ENCODE measurements at regions not wholly inside any gene's neighbourhood (a gene's known extent, or its start where the extent isn't known, plus 50 kb on each side); places are given as distances from the start of the nearest gene placed in this dataset.
"Not testable (repeated sequence)": the region's sequence is repeated elsewhere in the genome, so short reads cannot be mapped to it uniquely, and the experiment has no call there.

GRCh38 chr13:44024167-44024845, 144.6 kb downstream of the LACC1 start:
- no peak for DNase-seq

GRCh38 chr13:44024846-44025195, 145.1 kb downstream of the LACC1 start:
- DNase-seq, result no peak

- no peak for DNase-seq
Measured at GRCh38 chr13:44026194-44026593, 146.5 kb downstream of the LACC1 start.

- no peak for DNase-seq
Measured at GRCh38 chr13:44028734-44029133, 149.0 kb downstream of the LACC1 start.

DNA sequence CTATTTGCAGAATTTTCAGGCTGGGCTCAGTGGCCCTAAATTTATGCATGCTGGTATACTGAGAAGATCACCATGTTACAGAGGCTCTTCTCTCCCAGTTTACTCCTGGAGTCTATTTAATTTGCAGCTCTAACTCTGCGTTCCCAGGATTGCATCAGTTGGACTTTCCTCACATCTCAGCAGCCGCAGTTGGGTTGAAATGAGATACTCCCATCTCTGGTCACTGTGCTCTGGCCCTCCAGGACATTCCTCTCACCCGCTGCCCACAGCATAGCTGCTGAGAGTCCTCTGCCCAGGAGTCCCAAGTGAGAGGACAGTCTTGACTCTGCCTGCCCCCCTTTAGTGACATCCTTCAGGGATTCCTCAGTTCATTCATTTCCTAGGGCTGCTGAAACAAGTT, 150.9 kb downstream of the LACC1 start:
- DNase-seq, result no peak

DNA sequence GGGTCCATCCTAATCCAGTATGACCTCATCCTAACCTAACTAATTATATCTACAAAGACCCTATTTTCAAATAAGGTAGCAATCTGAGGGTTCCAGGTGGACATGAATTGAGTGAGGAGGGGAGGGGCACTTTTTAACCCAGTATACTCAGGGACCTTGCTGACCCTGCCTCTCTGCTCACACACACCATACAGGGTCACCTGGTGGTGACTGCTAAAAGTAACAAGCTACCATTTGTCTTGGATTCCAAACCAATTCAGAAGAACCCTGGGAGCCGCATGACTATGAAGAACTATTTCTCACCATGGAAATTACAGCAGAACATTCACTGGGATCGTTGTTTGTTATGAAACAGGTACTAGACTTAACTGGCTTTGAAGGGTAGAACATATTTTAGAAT, 151.9 kb downstream of the LACC1 start:
- DNase-seq, result no peak

DNA sequence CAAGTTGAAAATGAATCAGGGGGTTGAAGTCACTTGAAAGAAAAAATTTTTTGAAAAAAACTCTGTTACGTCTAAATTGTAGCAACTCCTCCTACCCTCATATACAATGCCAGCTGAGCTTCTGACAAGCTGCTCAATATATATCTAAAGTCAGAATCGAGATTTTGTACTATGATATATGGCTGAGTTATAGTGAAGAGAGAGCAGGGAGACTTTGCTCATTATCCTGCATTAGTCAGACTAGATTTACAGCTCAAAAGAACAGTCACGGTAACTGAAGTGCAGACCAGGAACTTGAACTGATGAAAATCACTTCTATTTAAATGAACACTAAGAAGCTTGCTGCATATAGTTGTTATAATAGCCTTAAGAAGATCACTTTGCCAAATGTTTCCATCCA, 153.1 kb downstream of the LACC1 start:
- DNase-seq, result no peak

DNA sequence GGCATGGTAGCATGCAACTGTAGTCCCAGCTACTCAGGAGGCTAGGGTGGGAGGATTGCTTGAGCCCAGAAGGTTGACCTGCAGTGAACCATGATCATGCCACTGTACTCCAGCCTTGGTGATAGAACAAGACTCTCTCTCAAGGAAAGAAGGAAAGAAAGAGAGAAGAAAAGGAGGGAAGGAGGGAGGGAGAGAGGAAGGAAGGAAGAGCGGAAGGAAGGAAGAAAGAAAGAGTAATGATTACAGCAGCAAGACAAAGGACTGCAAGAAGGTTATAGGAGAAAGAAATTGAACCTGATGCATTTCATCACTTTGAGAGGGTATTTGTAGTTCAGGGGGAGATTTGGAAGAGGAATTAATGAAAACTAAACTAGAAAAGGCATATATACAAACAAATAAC, 155.7 kb downstream of the LACC1 start:
- DNase-seq, result no peak

- no peak for DNase-seq
Measured at GRCh38 chr13:44040070-44040817, 160.5 kb downstream of the LACC1 start.

DNA sequence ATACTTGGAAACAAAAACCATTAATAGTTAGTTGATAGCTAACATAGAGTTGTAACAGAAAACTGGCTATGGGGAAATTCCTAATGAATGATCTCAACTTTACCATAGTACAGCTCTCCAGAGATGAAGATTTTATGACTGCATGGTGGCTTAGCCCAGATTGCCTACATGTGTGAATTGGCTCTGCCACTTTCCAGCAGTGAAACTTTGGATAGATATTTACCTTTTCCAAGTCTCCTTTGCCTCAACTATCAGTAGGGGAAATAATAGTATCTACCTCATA, 161.1 kb downstream of the LACC1 start:
- no peak for DNase-seq

DNA sequence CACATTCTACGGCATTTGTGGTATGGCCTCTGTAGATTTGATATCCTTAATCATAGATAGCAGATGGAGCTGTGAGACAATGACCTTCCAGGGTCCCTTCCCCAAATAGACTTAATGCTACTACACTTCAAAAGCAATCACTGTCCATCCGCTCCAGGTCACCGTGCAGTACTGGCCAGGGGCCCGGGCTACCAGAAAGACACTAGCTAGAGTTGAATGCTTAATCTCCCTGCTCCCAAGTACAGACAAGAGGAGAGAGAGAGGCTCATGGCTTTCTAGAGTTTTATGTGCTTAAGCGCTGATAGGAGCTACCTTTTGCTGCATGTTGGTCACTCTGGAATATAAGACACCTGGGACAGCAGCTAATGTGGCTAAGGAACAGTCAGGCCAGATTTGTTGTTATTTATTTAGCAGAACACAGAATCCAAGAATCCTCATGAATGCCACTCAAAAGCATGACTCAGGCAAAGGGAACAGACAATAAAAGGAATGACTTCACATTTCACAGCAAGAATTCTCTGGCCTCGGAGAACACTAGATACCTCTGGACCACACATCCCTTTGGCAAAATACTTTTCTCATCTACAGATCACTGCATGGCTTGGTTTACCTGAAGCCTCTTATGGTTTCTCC, 165.0 kb downstream of the LACC1 start:
- no peak for DNase-seq

GRCh38 chr13:44045180-44045562, 165.5 kb downstream of the LACC1 start:
- DNase-seq, result no peak

- DNase-seq, result no peak
Measured at GRCh38 chr13:44046428-44046827, 166.7 kb downstream of the LACC1 start.

GRCh38 chr13:44048326-44048725, 168.6 kb downstream of the LACC1 start:
- no peak for DNase-seq

GRCh38 chr13:44049081-44049945, 169.6 kb downstream of the LACC1 start:
- DNase-seq, result no peak

DNA sequence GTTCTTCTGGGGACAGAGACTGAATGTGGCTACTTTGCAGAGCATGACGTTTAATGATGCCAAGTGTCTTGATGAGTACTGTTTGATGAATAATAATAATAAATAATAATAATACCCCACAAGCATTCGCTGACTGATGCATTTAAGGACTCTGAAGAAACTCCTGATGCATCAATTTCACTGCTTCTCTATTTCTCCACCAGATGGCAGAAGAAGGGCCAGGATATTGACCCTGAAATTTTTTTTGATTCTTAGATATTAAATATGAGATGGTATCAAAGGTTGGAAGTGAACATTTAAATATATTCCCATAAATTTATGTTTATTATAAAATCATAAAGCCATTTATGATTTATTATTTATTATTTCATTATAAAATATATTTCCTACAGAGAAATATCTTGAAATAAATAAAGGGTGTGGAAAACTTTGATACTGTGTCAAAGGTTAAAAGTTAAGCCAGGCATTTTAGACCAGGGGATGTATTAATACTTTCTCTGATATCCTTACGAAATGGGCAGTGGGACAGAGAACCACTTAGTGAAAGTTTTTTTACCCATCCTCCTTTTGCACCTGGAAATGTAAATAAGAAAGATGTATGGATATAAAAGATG, 170.9 kb downstream of the LACC1 start:
- no peak for DNase-seq

- DNase-seq, result no peak
Measured at GRCh38 chr13:44051405-44051804, 171.7 kb downstream of the LACC1 start.

DNA sequence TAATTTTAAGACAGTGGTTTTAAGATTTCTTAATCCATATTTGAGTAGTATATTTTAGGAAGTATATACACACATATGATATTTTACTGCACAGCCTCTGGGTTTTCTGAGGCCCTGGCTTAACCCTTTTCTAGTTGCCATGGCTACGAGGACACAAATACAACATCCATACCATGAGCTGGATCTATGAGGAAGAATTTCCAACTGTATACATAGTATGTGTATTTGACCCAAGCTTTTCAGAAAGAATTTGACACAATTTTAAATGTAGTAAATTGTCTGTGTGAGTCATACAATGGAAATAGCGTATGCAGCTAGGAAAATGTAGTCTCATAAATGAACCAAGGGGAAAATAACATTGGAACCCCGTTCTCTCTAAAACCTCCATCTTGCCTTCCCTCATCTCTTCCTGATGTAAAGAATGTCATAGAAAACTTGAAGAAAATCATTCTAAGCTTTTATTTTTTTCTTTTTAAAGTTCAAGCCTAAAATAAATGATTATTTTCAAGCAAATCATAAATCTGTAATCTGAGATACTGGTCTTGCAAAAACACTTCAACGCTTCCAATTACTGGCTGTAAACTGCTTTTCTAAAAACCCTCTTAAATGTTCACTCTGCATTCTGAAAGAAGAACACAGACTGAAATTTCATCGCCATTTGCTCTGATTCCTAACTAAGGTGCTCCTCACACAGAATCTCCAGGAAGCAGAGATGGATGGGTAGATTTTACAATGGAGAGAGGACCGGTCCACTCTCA, 172.4 kb downstream of the LACC1 start:
- no peak for DNase-seq

DNA sequence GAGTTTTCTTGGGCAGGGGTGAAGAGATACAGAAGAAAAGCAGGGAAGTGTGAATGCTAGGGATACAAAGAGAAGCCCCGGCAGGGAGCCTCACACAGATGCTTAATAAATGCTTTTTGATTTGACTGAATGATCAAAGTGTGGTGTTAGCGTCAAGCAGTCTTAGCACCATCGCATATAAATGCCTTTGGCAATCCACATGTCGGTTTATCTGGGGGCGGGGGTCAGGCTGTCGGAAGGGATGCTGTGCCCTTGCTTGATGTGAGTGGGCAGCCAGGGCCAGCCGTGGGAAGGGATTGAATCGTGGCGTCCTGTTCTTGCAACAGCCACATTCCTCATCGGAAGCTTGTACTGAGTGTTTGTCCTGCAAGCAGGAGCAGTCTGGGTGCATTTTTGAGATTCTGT, 173.1 kb downstream of the LACC1 start:
- no peak for DNase-seq

DNA sequence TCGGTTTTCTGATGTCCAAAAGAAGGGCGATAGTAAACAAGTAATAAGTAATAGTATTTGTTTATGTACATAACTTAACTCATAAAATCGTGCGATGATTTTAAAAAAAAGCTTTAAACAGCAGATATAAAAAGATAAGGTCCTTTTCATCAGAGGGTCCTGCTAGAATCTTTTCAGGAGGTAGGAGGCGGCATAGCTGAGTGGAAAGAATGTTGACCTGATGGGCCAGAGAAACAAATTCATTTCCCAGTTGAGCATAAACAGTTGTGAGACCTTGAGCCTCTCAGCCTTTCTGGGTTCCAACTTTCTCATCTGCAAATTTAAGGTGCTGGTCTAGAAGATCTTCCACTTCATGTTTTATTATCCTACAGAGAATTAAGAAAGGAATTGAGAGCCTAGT, 173.5 kb downstream of the LACC1 start:
- no peak for DNase-seq

GRCh38 chr13:44054525-44054924, 174.8 kb downstream of the LACC1 start:
- no peak for DNase-seq

GRCh38 chr13:44055681-44056080, 176.0 kb downstream of the LACC1 start:
- not testable (repeated sequence) for DNase-seq

Data from stimulated activated CD4-positive, alpha-beta T cell treated with anti-CD3 and anti-CD28 coated beads, Interleukin-1b, Interleukin-23, amount 100 ng/mL, for 48 hours (primary cell).